ENCODE measurements at regions not wholly inside any gene's neighbourhood (a gene's known extent, or its start where the extent isn't known, plus 50 kb on each side); places are given as distances from the start of the nearest gene placed in this dataset.
"Not testable (repeated sequence)": the region's sequence is repeated elsewhere in the genome, so short reads cannot be mapped to it uniquely, and the experiment has no call there.

GRCh38 chr18:5720132-5720531 is 175.2 kb downstream of the TMEM200C start:
- no peak for DNase-seq (ENCODE audit: low spot score)

GRCh38 chr18:5717256-5717655 is 173.5 kb upstream of the EPB41L3 start:
- no peak for DNase-seq (ENCODE audit: low spot score)

DNA sequence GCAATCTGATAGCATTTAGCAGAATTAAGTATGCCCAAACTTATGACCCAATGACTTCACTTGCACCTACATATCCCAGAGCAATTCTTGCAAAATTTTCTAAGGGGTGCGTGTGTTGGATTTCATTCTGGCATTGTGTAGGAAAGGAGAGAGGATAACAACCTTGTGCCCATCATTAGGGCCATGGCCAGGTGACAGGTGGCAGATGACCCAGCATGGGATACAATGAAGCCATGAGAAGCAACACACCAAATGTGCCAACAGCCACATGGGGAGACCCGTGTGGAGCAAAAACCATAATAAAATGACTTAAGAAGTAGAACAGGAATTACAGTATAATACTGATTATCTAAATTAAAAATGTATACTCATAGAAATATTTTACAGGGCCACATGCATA is 166.9 kb upstream of the EPB41L3 start:
- DNase-seq (ENCODE audit: low spot score) = no peak

DNA sequence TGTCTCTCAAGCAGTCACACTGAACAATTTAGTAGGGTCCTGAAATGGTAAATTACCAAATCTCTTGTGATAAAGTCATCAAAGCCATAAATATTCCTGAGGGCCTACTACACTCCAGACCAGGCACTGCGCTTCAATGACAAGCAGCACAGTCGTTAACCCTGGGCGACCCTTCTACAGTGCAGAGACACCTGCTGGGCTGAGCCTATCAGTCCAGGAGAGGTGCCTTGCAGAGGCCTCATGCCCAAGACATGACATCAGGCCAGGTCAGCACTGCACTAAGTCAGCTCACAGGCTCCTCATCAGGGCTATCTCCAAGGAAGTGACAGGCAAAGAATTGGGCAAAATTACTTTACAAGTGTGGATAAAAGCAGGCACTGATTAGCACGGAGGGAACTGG is 166.4 kb upstream of the EPB41L3 start:
- DNase-seq (ENCODE audit: low spot score) = no peak

- DNase-seq (ENCODE audit: low spot score) = no peak
These were observed 165.8 kb upstream of the EPB41L3 start for GRCh38 chr18:5709476-5710095.

DNA sequence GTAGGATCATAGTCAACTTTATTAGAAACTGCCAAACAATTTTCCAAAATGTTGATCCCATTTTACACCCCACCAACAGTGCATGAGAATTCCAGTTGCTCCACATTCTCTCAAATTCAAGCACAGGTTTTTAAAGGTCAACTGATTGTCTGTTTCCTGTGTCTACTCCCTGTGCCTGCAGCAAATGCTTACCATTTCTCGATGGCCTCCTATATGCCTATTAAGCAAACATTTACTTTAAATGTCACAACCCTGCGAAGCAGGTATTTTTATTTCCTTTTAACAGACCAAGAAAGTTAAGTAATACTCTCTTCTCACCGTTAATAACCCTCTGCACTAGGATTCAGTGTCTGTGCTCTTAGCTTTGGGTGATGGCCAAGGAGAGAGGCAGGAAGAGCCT is 163.8 kb upstream of the EPB41L3 start:
- no peak for DNase-seq (ENCODE audit: low spot score)

DNA sequence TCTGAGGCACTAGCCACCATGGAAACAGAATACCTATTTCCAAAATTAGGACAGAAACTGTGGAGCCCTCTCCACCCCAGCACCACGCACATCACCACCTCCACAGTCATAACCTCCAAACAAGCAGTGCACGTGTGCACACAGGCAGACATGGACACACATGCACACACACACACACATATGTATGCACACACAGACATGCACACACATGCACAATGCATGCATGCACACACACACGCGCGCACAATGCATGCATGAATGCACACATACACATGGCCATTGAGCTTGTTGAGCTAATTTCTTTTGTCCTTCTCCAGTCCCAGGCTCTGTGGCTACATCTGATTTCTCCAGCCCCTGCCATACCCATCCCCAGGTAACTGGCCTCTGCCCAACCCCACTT is 161.6 kb upstream of the EPB41L3 start:
- no peak for DNase-seq (ENCODE audit: low spot score)

DNA sequence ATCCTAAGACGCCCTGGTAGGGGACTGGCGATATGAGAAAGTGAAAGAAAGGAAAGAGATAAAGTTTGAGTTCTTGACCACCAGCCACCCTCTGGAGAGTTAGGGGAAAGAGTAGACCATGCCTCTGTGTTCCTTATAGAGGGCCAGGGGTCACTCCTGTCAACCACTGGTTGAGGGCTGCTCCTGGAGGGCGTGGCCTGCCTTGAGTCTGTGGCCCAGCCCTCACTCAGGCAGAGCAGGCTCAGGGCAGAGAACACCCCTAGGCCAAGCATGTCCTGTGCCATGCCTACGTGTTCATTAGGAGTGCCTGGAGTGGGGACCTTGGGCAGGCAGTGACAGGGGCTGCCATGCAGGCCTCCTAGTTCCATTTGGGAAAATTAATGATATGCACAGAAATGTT is 161.1 kb upstream of the EPB41L3 start:
- DNase-seq (ENCODE audit: low spot score) = no peak

DNA sequence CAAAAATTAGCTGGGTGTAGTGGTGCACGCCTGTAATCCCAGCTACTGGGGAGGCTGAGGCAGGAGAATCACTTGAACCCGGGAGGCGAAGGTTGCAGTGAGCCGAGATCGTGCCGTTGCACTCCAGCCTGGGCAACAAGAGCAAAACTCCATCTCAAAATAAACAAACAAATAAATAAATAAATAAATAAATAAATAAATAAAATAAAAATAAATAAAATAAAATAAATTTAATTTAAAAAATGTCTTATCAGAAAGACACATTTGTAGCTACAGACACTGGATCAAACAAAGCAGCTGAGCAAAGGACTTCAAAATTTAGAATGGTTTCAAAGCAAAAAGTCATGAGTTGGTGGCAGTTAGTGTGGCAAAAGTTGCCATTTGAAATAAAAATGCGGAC is 158.2 kb upstream of the EPB41L3 start:
- not testable (repeated sequence) for DNase-seq (ENCODE audit: low spot score)

GRCh38 chr18:5693699-5694294 is 150.0 kb upstream of the EPB41L3 start:
- no peak for DNase-seq (ENCODE audit: low spot score)

GRCh38 chr18:5678779-5679406 is 135.1 kb upstream of the EPB41L3 start:
- DNase-seq (ENCODE audit: low spot score) = no peak

GRCh38 chr18:5678278-5678677 is 134.5 kb upstream of the EPB41L3 start:
- no peak for DNase-seq (ENCODE audit: low spot score)

- DNase-seq (ENCODE audit: low spot score) = no peak
These were observed 129.8 kb upstream of the EPB41L3 start for GRCh38 chr18:5673616-5674015.

- DNase-seq (ENCODE audit: low spot score) = no peak
These were observed 125.8 kb upstream of the EPB41L3 start for GRCh38 chr18:5669585-5669984.

DNA sequence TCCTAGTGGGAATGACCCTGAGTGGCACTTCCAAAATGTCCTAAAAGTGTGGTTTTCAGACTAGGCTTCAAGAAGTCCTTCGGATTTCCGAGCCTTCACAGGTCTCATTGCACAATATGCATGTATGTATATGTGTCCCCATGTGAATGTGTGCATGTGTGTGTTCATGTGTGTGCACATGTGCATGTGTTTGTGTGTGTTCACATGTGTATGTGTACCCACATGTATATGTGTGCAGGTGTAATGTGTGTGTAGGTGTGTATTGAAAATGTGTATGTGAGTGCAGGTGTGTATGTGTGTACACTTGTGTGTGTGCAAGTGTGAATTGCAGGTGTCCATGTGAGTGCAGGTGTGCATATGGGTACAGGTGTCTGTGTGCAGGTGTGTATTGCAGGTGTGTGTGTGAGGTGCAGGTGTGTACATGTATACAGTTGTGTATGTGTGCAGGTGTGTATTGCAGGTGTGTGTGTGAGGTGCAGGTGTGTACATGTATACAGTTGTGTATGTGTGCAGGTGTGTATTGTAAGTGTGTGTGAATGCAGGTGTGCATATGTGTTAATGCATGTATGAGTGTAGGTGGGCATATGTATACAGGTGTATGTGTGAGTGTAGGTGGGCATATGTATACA is 124.4 kb upstream of the EPB41L3 start:
- no peak for DNase-seq (ENCODE audit: low spot score)

DNA sequence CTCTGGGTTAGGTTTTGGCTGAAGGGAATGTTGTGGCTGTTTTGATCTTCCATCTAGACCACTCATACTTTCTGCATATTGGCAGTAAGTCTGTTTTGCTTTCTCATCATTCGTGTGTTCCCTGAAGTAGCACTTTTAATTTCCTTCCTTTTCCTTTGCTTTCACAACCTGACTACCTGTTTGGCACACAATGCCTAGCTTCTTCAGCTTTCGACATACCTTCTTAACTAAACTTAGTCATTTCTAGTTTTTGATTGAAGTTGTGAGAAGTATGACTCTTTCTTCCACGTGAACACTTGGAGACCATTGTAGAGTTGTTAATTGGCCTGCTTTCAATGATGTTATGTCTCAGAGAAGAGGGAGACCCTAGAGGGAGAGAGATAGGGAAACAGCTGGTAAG is 123.6 kb upstream of the EPB41L3 start:
- no peak for DNase-seq (ENCODE audit: low spot score)

DNA sequence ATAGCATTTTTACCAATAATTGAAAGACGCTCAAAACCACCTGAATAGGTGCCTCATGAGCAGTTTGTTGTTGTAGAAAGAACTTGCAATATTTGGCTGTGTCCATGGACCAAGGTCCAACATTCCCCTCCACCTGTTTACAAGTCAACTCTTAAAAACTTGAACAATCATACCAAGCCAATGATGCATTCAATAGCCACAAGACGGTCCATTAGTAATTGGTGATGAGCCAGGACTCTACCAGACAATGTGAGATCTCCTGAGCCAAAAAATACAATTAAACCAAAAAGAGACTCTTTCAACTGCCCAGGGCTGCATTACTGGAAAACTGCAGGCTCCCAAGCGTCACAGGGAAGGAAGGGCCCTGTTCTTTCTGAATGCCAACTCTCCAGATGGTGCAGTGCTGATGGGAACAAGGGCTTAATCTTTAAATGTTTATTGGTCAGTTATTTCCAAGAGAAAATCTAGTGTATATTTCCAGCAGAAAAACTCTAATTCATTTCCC is 118.8 kb upstream of the EPB41L3 start:
- DNase-seq (ENCODE audit: low spot score) = no peak

- DNase-seq (ENCODE audit: low spot score) = no peak
These were observed 117.4 kb upstream of the EPB41L3 start for GRCh38 chr18:5661179-5661578.

DNA sequence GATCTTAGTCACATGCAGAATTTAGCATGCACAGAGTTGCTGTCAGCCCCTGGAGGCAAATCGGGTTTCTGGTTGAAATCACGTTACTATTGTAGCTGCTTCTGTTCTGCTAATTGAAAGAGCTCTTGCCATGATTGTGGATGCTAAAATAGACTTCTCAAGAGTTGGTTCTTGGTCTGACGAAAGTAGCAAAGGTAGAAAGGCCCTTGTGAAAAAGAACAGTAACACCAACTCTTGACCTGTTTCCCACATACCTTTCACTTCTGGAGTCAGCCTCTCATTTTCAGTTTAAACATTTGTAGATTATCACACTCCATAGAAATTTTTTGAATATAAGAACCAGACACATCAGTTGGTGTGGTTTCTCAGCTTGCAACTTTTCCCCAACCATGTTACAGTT is 110.0 kb upstream of the EPB41L3 start:
- DNase-seq (ENCODE audit: low spot score) = no peak

DNA sequence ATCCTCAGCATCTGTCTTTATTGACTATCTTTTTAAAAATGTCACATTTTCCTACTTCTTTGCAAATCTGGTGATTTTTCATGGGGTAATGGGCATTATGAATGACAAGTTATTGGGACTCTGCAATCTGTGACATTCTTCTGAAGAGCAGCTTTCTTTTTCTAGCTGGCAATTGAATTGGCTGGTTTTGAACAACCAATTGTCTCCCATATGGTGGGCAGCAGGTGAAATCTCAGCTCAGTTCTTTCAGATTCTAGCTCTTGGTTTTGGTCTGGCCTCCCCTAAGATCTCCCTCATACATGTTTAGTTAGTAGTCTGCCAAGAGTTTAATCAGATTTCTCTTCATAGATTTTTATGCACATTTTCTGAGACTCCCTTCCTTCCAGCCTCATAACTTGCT is 107.9 kb upstream of the EPB41L3 start:
- DNase-seq (ENCODE audit: low spot score) = no peak

DNA sequence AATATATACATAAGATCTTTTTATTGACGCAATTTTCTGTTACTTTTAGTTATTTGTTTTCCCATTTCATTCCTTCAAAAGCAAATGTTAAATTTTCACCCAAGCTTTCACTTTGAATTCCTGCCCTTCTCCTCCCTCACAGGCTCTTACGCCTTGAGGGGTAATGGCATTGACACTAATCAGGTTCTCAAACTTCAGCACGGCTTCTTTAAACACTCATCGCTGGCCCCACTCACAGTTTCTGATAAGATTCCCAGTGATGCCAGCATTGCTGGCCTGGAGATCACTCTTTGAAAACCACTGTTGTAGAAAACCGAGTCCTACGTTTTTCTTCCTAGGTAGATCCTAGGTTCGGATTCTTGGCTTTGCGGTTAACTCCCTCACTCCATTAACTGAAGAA is 105.6 kb upstream of the EPB41L3 start:
- no peak for DNase-seq (ENCODE audit: low spot score)

DNA sequence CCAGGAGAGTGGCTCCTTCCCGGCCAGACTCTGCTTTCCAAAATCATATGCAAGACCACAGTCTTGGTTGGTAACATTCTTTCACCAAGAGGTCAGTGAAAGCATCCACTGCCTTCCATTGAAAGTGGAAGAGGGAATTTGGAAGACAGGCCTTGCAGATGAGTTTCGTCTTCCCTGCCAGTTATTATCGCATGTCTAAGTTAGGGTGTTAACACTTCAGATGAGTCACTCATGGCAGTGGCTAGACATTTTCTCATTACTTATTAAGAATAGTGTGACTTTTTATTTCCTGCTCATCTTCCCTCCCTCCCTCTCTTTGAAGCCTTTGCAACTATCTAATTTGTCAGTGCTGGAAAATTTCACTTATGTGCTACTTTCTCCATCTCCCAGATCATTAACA is 102.9 kb upstream of the EPB41L3 start:
- DNase-seq (ENCODE audit: low spot score) = no peak

DNA sequence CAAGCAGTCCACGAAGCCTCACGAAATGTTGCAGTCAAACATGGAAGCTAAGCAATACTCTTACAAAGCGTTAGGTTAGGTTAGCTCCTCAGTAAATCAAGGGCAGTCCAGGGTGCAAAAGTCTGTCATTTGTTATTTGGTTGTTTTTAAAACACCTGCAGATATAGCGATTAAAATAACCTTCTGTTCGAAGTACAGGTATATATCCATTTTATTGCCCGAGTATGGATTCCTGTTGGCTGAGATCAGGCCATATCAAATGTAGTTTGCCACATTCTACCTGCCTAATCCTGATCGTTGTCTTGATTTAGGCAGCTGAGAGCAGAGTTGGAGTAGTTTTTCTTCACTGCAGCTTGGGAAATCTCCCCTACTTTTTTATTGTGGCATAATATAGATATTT is 99.5 kb upstream of the EPB41L3 start:
- no peak for DNase-seq (ENCODE audit: low spot score)

All from activated CD4-positive, alpha-beta T cell treated with anti-CD3 and anti-CD28 coated beads, Interleukin-2, Interleukin-4, amounts not matched to agents 100 ng/mL and 50 ng/mL, durations not matched to agents 16 hours and 8 hours (primary cell).